ENCODE measurements at regions not wholly inside any gene's neighbourhood (a gene's known extent, or its start where the extent isn't known, plus 50 kb on each side); places are given as distances from the start of the nearest gene placed in this dataset.

GRCh38 chr13:59513686-59514085 is 650.0 kb downstream of the DIAPH3 start:
- Histone ChIP-seq H3K4me1 (ENCODE audit: insufficient read depth, low read length) (no peaks in the 10 kb centered on the region), H4K20me1 (ENCODE audit: insufficient read depth, low read length) (no peaks in the 10 kb centered on the region), H3K79me2 (ENCODE audit: insufficient read depth, low read length) (no peaks in the 10 kb centered on the region), H3K27me3 (ENCODE audit: control insufficient read depth in 1 of 2, insufficient read depth in 2 of 2, low read length in 2 of 2) (no peaks in the 10 kb centered on the region), H3K27ac (ENCODE audit: extremely low read length, insufficient read depth, low read length) (no peak overlapping the region), H3K4me2 (ENCODE audit: low read depth, low read length) (no peak overlapping the region), H2AFZ (ENCODE audit: low read length) (no peak overlapping the region), H3K4me3 (replicated peaks in 1 of 3; ENCODE audit: insufficient read depth in 1 of 3, low read depth in 2 of 3, low read length in 3 of 3) (no peak overlapping the region), H3K9me3 (ENCODE audit: low read length) (no peaks in the 10 kb centered on the region), H3K36me3 (replicated peaks in 1 of 2; ENCODE audit: control insufficient read depth in 1 of 2, insufficient read depth in 2 of 2, low read length in 2 of 2) (no peaks in the 10 kb centered on the region), H3K9ac (ENCODE audit: insufficient read depth, low read depth, low read length) (no peak overlapping the region)
- BruUV-seq (replicated peaks) = no TSS peak
- ChIA-PET CTCF (ENCODE audit: low intra/inter-chr PET ratio, low total read pairs) (no interaction called here), POLR2A (no interaction called here)
- intact Hi-C loops (cut with micrococcal nuclease; ENCODE audit: unreplicated experiment) = no loop called here
- 27% methylated on average over 1 of the region's 1 CpG for WGBS (ENCODE audit: low lambda C conversion rate)
- TF ChIP-seq, protein P1, sequence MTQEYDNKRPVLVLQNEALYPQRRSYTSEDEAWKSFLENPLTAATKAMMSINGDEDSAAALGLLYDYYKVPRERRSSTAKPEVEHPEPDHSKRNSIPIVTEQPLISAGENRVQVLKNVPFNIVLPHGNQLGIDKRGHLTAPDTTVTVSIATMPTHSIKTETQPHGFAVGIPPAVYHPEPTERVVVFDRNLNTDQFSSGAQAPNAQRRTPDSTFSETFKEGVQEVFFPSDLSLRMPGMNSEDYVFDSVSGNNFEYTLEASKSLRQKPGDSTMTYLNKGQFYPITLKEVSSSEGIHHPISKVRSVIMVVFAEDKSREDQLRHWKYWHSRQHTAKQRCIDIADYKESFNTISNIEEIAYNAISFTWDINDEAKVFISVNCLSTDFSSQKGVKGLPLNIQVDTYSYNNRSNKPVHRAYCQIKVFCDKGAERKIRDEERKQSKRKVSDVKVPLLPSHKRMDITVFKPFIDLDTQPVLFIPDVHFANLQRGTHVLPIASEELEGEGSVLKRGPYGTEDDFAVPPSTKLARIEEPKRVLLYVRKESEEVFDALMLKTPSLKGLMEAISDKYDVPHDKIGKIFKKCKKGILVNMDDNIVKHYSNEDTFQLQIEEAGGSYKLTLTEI (CRISPR knock-in tag; conservative IDR thresholded peaks at IDR 0.05) = no peak
- TF ChIP-seq ZNF780A (CRISPR knock-in tag; IDR thresholded peaks at IDR 0.05) (no peak), ARID4A (CRISPR knock-in tag; IDR thresholded peaks at IDR 0.05; ENCODE audit: borderline replicate concordance) (no peak), ZNF550 (CRISPR knock-in tag; IDR thresholded peaks at IDR 0.05; ENCODE audit: borderline replicate concordance) (no peak), HNF4G (IDR thresholded peaks at IDR 0.05; ENCODE audit: borderline replicate concordance, low read depth, low read length) (no peak), HNF4G (CRISPR knock-in tag; IDR thresholded peaks at IDR 0.05; ENCODE audit: borderline replicate concordance, low read depth) (no peak), ZFP36L1 (CRISPR knock-in tag; IDR thresholded peaks at IDR 0.05) (no peak), ZNF580 (CRISPR knock-in tag; IDR thresholded peaks at IDR 0.05; ENCODE audit: borderline replicate concordance, low read depth) (no peak), ZNF496 (CRISPR knock-in tag; IDR thresholded peaks at IDR 0.05; ENCODE audit: insufficient replicate concordance) (no peak), ZNF136 (CRISPR knock-in tag; IDR thresholded peaks at IDR 0.05; ENCODE audit: low read depth) (no peak), IRX3 (CRISPR knock-in tag; IDR thresholded peaks at IDR 0.05; ENCODE audit: borderline replicate concordance, low read depth) (no peak), ZNF335 (CRISPR knock-in tag; IDR thresholded peaks at IDR 0.05) (no peak)
- TF ChIP-seq, protein P2, sequence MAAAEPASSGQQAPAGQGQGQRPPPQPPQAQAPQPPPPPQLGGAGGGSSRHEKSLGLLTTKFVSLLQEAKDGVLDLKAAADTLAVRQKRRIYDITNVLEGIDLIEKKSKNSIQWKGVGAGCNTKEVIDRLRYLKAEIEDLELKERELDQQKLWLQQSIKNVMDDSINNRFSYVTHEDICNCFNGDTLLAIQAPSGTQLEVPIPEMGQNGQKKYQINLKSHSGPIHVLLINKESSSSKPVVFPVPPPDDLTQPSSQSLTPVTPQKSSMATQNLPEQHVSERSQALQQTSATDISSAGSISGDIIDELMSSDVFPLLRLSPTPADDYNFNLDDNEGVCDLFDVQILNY (CRISPR knock-in tag; conservative IDR thresholded peaks at IDR 0.05) = no peak
- ATAC-seq (no peak), FAIRE-seq (no peak), DNase-seq (ENCODE audit: low spot score) (no peak)
- in situ Hi-C loops (cut with HindIII; ENCODE audit: extremely low pct_ligation_motif_present, low pct_unique_long_range_greater_than_20kb) = no loop called here

Data from HepG2 (cell line).